Stimulated activated CD4-positive, alpha-beta T cell treated with anti-CD3 and anti-CD28 coated beads, Interleukin-1b, Interleukin-23, amount 100 ng/mL, for 48 hours (primary cell): ENCODE measurements at regions not wholly inside any gene's neighbourhood (a gene's known extent, or its start where the extent isn't known, plus 50 kb on each side); places are given as distances from the start of the nearest gene placed in this dataset.
"Not testable (repeated sequence)": the region's sequence is repeated elsewhere in the genome, so short reads cannot be mapped to it uniquely, and the experiment has no call there.

Experiments
- DNase-seq: peaks from one replicate; pipeline ENCODE4 v3.0.0-alpha.2; 2020

- DNase-seq = not testable (repeated sequence)
These were observed 104.2 kb downstream of the CDRT15L2 start for GRCh38 chr17:20683651-20684229.

- not testable (repeated sequence) for DNase-seq
These were observed 105.5 kb downstream of the CDRT15L2 start for GRCh38 chr17:20684975-20685374.

GRCh38 chr17:20687584-20687983 is 108.1 kb downstream of the CDRT15L2 start:
- DNase-seq = not testable (repeated sequence)

- DNase-seq = not testable (repeated sequence)
These were observed 109.7 kb downstream of the CDRT15L2 start for GRCh38 chr17:20689170-20689749.

GRCh38 chr17:20692706-20693105 is 113.2 kb downstream of the CDRT15L2 start:
- not testable (repeated sequence) for DNase-seq

GRCh38 chr17:20695871-20696270 is 116.3 kb downstream of the CDRT15L2 start:
- not testable (repeated sequence) for DNase-seq

GRCh38 chr17:20698463-20699206 is 119.1 kb downstream of the CDRT15L2 start:
- DNase-seq = not testable (repeated sequence)

- not testable (repeated sequence) for DNase-seq
These were observed 121.0 kb downstream of the CDRT15L2 start for GRCh38 chr17:20700528-20700927.

GRCh38 chr17:20701366-20701765 is 121.8 kb downstream of the CDRT15L2 start:
- DNase-seq = not testable (repeated sequence)

- no peak for DNase-seq
These were observed 123.2 kb downstream of the CDRT15L2 start for GRCh38 chr17:20702692-20703091.

- no peak for DNase-seq
These were observed 124.3 kb downstream of the CDRT15L2 start for GRCh38 chr17:20703781-20704180.

GRCh38 chr17:20705186-20705585 is 125.7 kb downstream of the CDRT15L2 start:
- not testable (repeated sequence) for DNase-seq

- DNase-seq = no peak
These were observed 127.3 kb downstream of the CDRT15L2 start for GRCh38 chr17:20706751-20707373.

GRCh38 chr17:20708821-20709220 is 129.3 kb downstream of the CDRT15L2 start:
- DNase-seq = not testable (repeated sequence)

GRCh38 chr17:20716481-20716880 is 137.0 kb downstream of the CDRT15L2 start:
- DNase-seq = not testable (repeated sequence)

- DNase-seq = no peak
These were observed 141.6 kb downstream of the CDRT15L2 start for GRCh38 chr17:20721171-20721570.

GRCh38 chr17:20724391-20724790 is 144.9 kb downstream of the CDRT15L2 start:
- DNase-seq = not testable (repeated sequence)

- not testable (repeated sequence) for DNase-seq
These were observed 147.7 kb downstream of the CDRT15L2 start for GRCh38 chr17:20727201-20727600.

- DNase-seq = no peak
These were observed 148.7 kb downstream of the CDRT15L2 start for GRCh38 chr17:20728181-20728580.

GRCh38 chr17:20731131-20731530 is 151.6 kb downstream of the CDRT15L2 start:
- DNase-seq = not testable (repeated sequence)

- DNase-seq = no peak
These were observed 154.4 kb downstream of the CDRT15L2 start for GRCh38 chr17:20733923-20734322.

- no peak for DNase-seq
These were observed 156.3 kb downstream of the CDRT15L2 start for GRCh38 chr17:20735796-20736195.

- DNase-seq = not testable (repeated sequence)
These were observed 158.1 kb downstream of the CDRT15L2 start for GRCh38 chr17:20737636-20738035.
